GM21786 (cell line): ENCODE measurements at regions not wholly inside any gene's neighbourhood (a gene's known extent, or its start where the extent isn't known, plus 50 kb on each side); places are given as distances from the start of the nearest gene placed in this dataset.
"Not testable (repeated sequence)": the region's sequence is repeated elsewhere in the genome, so short reads cannot be mapped to it uniquely, and the experiment has no call there.

Source experiments
- ATAC-seq: cut with Tn5 transposase; IDR thresholded peaks from one replicate; pipeline ENCODE4 v1.9.1; 2021; ENCODE audit not compliant: unreplicated experiment

DNA sequence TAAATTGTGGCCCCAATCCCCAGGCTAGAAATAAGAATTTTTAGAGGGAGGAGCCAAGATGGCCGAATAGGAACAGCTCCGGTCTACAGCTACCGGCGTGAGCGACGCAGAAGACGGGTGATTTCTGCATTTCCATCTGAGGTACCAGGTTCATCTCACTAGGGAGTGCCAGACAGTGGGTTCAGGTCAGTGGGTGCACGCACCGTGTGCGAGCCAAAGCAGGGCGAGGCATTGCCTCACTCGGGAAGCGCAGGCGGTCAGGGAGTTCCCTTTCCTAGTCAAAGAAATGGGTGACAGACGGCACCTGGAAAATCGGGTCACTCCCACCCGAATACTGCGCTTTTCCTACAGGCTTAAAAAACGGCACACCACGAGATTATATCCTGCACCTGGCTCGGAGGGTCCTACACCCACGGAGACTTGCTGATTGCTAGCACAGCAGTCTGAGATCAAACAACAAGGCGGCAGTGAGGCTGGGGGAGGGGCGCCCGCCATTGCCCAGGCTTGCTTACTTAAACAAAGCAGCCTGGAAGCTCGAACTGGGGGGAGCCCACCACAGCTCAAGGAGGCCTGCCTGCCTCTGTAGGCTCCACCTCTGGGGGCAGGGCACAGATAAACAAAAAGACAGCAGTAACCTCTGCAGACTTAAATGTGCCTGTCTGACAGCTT is 257.7 kb upstream of the MEIS1 start:
- not testable (repeated sequence) for ATAC-seq

DNA sequence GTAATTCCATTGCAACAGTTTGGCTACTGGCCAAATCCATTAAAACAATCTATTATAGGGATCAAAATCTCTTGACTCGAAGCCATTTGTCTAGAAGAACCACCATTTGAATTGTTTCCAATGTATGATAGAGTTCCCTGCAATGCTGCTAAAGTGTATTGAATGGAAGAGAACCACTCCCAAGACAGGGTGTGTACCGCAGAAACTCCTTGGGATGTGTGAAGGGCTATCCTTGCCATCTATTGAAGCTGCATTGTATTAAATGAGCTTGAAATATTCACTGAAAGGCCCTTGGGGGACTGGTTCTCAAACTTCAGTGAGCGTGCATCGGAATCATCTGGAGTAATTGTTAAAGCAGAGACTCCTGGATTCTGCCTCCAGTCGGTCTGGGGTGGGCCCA is 260.4 kb upstream of the MEIS1 start:
- ATAC-seq: no peak

DNA sequence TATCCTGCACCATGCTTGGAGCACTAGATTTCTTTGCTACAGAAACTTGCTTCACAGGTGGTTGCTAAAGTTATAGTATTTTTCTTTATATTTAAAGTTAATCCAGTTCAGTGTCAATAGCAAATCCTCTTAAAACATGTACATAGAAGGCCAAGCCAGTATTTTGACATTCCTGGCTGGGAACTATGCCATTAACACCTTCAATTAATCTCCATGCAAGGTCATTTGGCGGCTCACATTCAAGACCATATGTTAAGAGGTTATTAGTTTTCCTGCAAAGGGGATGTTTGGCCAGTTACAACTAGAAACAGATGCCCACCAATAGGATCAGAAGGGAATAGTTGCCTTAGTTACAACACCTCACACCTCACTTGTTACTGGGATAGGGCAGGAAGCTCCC is 261.3 kb upstream of the MEIS1 start:
- no peak for ATAC-seq

DNA sequence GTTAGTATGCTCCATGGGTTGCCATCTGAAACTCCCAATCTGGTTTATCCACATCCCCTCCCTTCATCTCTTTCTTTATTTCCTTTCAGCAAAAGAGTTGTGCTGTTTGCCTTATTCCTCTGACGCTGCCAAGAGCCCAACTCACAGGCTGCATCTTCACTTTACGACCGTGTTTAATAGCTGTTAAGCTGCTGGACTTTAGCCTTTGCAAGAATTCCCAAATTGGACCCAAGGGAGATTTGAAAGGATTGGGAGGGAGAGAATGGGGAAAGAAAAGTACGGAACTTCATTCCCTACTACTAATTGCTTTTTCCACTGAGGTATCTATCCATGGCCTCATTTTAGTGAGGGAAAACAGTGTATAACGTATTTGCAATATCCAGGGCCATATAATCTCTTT is 263.4 kb upstream of the MEIS1 start:
- no peak for ATAC-seq

DNA sequence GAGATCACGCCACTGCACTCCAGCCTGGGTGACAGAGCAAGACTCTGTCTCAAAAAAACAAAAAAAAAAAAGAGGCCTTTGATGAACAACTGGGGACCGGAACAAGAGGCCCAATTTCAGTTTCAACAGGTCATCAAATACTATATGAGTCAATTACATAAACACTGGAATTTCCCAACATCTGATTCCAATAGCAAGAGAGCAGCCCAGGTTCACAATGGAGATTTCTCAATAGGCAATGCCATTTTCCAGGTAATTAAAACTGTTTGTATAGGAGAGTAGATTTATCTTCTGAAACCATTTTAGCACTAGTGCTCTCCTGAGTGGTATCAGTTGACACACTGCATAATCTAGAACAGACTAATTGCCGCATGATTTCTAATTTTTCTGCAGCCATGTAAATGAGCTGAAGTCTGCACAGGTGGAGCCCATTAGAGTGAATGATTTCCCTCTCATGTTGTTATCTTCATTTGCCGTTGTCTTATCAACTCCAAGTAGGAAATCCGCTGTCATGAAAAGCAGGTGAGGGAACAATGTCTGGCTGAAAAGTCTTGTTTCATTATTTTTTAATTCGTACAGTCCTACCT is 264.1 kb upstream of the MEIS1 start:
- no peak for ATAC-seq

DNA sequence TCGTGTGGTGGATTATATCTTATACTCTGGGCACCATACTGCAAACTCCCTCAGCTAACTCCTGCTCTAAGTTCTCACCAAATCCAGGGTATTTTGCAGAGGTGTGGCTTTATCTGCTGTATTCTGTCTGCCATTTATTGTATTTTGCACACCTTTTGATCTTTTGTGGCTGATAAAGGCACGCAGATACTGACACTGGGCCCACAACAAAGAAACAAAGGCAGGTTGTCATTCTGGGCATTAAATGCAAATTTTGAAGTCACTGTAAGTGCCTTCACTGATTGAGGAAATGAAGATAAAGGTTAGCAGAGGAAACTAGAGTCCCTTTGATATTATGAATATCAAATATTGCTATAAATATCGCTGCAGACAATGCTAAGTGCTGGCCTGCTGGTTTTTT is 265.8 kb upstream of the MEIS1 start:
- ATAC-seq: no peak

DNA sequence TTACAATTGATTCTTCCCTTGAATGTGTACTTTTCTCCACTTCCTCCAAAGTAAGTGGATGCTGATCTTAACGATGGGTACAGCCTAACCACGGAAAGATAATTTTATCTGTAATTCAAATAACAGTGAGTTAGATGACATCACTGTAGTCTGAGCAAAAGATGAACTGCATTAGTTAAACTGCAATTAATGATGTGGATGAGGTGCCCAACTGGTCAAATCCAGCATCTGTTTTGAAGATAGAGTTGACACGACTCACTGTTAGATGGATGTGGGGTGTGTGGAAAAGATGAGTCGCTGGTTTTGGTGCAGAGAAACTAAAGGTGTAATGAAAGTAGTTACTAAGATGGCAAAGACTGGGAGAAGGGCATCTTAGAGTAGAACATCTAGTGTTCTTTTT is 270.5 kb upstream of the MEIS1 start:
- no peak for ATAC-seq

DNA sequence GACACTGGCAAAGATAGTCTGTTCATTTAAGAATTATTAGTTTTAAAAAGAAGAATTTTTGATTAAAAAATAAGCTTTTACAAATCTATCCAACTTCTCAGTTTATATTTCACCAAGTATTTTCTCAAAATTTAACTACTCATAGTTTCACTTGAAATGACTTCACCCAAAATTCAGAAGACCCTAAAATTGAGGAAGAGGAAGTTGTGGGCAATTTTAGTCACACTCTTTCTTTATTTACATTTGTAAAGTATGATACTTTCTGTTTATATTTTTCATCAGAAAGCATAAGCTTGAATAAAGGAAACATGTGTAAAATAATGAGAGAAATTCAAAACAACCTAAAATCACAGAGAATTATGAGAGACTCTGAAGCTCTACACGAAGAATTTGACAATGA is 278.8 kb upstream of the MEIS1 start:
- no peak for ATAC-seq

DNA sequence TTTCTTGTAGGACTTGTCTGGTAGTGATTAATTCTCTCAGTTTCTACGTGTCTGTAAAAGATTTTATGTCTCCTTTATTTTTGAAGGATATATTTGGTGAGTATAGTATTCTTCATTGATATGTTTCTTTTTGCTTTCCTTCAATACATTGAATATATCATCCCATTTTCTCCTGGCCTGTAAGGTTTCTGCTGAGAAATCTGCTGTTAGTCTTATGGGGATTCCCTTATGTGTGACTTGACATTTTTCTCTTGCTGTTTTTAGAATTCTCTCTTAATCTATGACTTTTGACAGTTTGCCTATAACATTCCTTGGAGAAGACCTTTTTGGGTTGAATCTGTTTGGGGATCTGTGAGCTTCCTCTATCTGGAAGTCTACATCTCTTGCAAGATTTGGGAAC is 281.0 kb upstream of the MEIS1 start:
- ATAC-seq: no peak

DNA sequence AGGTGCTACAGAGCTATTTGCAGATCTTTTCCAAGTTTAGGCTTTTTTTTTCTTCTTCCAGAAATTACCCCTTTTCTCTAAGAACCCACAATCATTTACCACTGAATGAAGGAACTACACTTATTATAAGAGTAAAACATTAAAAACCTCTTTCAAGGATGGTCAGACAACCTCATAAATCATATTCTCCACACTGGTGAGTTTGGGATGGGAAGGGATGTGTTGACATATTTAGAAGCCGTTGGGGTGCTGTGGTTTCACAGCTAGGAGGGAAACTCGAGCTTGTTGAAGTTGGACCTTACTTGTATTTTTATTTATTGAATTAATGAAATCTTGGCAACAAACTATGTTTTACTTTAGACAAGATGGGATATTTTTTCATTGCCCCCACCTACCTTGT is 289.4 kb upstream of the MEIS1 start:
- ATAC-seq: no peak

DNA sequence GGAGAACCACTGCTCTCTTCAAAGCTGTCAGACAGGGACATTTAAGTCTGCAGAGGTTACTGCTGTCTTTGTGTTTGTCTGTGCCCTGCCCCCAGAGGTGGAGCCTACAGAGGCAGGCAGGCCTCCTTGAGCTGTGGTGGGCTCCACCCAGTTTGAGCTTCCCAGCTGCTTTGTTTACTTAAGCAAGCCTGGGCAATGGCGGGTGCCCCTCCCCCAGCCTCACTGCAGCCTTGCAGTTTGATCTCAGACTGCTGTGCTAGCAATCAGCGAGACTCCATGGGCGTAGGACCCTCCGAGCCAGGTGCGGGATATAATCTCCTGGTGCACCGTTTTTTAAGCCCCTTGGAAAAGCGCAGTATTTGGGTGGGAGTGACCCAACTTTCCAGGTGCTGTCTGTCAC is 290.6 kb upstream of the MEIS1 start:
- ATAC-seq: not testable (repeated sequence)

DNA sequence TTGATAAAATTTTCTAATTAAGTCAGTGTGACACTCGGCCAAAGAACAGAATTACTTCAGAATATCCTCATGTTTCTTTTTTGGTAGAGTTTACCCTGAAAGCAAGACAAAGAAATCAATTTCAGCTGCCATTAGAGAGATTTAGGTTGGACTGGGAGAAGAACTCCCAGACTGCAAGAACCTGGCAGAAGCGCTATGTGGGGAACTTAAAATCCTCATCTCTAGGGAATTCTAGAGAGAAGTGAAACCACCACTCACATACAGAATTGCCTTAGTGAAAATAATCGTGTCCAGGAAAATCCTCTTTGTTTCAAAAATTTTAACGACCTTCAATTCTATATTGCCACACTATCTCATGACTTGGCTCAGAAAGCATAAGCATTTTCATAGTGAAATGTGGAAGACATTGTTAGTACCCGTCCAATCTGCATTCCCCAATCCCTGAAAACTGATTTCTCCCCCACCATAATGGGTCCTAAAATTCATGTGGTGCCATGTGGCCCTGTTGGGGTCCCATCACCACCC is 297.3 kb upstream of the MEIS1 start:
- no peak for ATAC-seq

DNA sequence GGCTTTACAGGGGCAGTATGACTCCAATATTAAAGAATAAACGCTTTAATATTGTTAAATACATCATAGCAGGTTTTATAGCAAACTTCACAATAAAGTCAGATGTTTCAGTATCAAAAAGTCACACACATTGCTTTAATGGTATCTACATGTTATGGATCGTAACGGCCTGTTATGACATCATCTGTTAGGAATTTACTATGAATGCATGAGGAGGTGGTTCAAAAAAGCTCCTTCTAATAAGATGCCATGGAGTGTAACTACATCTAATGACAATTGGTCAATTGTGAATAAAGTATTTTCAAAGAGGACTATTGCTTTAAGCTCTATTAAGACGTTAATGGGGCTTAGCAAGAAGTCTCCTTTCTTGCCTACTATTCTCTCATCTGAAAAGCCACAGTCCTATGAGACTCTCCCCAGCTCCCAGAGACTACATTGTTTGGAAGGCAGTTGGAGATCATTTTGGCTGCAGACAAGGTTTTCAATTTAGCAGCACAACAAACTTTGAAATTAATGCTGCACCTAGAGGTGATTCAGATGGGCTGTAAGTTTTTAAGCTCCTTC is 300.7 kb upstream of the MEIS1 start:
- ATAC-seq: no peak

DNA sequence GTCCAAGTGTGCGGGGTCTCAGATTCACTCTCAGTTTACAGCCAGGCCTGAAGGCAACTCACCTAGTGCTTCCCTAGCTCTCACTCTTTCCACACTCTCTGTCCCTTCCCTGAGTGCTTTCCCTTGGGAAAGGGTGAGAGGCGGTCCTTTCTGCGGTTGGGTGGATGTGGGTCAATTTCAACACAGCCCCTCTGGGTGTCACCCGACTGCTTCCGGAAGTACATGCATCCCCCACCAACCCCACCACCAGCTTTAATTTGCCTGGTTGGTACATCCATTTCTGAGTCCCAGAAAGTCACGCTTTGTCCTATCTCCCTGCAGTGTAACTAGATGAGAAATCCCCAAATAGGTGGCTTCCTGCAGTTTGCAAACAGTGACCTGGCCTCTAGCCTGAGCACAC is 307.3 kb upstream of the MEIS1 start:
- no peak for ATAC-seq

DNA sequence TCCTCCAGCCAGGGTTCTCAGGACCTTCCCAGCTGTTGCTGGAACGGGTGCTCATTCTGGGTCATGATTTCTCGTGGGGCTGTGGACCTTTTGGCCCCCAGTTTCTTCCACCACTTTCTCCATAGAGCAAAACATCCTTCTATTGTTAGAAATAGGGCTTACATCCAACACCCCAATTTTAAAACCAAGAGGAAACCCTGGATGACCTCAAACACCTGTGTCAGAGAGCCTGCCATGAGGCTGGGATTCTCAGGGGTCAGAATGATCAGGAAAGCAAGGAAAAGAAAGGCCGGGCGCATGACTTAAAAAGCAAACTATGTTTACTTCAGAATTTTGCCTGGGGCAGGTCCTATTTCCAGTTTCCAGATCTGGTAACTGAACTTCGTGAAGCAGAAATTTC is 307.9 kb upstream of the MEIS1 start:
- ATAC-seq: no peak

DNA sequence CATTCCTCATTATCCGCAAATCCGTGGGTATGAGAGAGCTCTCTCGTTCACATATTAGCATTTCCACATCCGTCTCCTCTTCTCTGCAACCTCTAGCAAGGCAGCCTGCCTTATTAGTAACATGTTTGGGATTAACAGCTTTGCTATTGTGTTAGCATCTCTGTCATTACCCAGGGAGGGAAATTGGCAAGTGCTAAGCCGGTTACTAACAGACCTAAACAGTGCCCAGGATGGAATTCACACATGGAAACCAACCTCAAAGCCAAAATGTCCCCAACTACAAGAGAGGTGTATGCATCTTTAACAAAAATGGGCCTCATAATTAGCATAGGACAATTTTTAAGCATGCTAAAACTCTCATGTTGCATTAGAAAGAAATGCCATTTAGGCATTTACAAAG is 309.0 kb upstream of the MEIS1 start:
- ATAC-seq: no peak

DNA sequence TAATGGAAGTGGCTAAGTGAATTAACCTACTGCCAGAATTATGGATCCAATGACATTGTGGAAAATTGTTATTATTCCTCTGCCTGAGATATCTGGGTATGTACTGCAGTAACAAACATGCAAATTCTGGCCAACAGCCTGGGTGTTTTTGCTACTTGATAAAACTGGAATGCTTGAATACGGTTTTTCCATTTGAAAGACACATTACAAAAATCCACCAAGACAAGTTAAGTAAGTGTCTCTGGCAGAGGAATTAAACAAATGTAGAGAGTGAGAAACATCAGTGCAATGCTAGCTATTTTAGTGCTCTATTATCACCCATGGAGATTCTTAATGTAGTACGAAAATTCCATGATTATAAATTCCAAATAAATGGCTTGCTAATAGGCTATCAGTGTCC is 312.4 kb upstream of the MEIS1 start:
- ATAC-seq: no peak

DNA sequence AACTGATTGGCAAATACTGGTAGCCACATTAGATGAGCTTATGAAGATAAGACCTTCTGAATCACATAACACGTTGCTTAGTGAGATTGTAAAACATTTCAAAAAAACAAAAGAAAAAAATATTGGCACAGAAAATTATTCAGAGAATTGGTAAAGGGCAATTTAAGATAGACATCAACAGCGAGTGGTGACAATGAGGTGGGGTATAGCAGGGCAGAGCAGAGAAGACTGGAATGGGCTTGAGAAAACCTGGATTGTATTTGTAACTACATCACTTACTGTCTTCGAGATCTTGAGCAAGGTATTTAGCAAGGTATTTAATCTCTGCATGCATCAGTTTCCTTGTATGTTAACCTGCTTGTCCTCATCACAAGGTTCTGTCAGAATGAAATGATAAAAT is 313.0 kb upstream of the MEIS1 start:
- no peak for ATAC-seq

DNA sequence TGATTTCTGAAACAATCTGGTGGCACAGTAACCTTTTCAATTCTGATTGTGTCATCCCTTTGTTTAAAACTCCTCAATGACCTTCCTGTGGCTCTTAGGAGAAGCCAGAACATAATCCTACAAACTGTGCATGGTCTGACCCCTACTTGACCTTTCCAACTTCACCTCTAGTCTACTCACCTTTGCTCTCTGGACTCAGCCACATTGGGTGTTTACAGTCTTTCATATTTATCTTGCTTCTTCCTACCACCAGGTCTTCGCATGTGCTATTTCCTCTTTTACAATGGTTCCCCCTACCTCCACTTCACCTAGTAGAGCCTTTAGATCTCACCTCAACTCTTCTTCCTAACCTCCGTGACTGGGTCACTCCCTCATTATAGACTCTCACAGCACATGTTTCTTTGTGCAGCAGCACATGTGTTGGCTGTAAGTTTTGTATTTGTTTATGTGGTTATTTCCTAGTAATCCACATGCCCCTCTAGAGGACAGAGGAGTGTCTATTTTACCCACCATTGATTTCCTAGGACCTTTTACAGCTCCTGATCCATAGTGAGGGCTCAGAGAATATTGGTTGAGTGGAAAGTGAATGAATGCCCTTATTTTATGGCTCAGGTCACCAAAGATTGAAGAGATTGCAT is 320.8 kb upstream of the MEIS1 start:
- ATAC-seq: no peak

DNA sequence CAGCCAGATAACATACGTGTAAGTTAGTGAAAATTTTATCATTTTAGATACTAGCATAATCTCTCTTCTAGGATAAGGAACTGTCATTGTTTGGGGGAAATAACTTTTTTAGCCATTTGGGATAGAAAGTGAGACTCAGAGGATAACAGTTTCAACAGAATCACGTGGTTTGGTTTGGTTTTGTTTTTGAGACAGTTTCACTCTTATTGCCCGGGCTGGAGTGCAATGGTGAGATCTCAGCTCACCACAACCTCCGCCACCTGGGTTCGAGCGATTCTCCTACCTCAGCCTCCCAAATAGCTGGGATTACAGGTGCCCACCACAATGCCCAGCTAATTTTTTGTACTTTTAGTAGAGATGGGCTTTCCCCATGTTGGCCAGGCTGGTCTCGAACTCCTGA is 323.2 kb upstream of the MEIS1 start:
- no peak for ATAC-seq

DNA sequence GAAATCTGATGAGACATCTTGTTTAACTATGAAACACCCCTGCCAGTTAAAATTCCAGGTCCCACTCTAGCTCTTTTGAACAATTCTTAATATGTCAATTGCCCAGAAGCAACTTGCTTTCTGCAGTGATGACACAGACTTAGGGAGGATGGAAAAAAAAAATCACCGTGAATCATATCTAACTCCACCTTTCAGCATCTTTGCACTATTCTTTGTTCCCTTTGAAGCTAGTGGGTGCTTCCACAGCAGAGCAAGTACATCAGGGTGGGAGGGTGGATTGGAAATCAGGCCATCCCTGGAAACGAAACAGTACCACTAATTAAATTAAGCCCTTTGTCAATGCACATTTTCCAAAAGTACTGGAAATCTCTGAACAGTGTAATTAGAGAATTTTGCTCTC is 324.3 kb upstream of the MEIS1 start:
- ATAC-seq: no peak

DNA sequence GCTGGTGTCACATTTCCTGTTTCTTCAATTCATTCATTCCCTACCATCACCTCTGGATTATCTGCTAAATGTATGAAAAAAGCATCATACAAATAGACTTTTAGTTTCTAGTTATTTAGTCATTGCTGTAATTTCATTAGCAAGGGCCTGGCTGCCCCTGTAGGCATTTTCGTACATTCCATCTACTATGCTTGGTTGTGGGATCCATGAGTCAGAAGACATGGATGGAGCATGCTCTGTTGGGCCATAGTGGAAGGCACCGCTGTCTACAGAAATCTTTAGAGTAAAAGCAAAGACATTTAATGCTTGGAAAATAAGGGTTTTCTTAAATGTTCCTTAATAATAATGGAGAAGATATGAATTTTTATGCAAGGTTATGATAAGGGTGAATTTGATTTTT is 324.8 kb upstream of the MEIS1 start:
- ATAC-seq: no peak
